ENCODE measurements at regions not wholly inside any gene's neighbourhood (a gene's known extent, or its start where the extent isn't known, plus 50 kb on each side); places are given as distances from the start of the nearest gene placed in this dataset.
A peak's percentile ranks its signal among the peaks of the same experiment; 100 is the strongest.

DNA sequence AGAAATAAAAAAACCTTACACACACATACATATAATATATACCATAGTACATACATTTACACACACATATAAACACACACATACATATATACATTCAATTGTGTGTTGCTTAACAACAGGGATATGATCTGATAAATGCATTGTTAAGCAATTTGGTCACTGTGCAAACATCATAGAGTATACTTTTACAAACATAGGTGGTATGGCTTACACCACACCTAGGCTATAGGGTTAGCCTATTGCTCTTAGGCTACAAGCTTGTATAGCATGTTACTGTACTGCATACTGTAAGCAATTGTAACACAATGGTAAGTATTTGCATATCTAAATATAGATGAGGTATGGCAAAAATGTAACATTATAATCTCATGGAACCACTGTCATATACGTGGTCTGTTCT is 156.8 kb upstream of the ERBB4 start:
- H3K4me3 ChIP-seq: no peak overlapping the region
- TF ChIP-seq, protein P1, sequence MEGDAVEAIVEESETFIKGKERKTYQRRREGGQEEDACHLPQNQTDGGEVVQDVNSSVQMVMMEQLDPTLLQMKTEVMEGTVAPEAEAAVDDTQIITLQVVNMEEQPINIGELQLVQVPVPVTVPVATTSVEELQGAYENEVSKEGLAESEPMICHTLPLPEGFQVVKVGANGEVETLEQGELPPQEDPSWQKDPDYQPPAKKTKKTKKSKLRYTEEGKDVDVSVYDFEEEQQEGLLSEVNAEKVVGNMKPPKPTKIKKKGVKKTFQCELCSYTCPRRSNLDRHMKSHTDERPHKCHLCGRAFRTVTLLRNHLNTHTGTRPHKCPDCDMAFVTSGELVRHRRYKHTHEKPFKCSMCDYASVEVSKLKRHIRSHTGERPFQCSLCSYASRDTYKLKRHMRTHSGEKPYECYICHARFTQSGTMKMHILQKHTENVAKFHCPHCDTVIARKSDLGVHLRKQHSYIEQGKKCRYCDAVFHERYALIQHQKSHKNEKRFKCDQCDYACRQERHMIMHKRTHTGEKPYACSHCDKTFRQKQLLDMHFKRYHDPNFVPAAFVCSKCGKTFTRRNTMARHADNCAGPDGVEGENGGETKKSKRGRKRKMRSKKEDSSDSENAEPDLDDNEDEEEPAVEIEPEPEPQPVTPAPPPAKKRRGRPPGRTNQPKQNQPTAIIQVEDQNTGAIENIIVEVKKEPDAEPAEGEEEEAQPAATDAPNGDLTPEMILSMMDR (IDR thresholded peaks at IDR 0.05): no peak
- intact Hi-C loops (cut with DNase I): no loop called here
- H3K36me3 ChIP-seq: no peaks in the 10 kb centered on the region
- H3K9me3 ChIP-seq: no peaks in the 10 kb centered on the region
- H3K4me1 ChIP-seq: no peaks in the 10 kb centered on the region
- no peak for ATAC-seq
- H3K27ac ChIP-seq: no peak overlapping the region
- no peak for DNase-seq
- H3K27me3 ChIP-seq: no peaks in the 10 kb centered on the region

DNA sequence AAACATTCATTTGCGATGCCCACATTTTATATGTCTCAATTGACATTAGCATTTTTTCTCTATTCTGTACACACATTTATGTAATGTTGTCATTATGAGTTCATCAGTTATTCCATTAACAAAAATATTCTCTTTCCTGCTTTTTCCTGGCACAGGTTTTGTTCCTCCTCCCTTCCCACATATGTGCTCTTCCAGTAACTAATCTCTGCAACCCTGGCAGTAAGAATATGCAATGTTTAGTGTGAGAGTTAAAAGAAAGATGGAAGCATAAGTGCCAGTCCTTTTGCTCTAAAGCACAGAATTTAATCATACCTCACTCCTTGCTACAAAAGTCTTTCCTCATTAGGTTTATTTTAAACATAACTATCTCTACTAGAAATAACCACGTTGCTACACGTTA is 155.8 kb upstream of the ERBB4 start:
- no peaks in the 10 kb centered on the region for H3K9me3 ChIP-seq
- ATAC-seq: no peak
- TF ChIP-seq, protein P1 (IDR thresholded peaks at IDR 0.05): no peak
- H3K36me3 ChIP-seq: no peaks in the 10 kb centered on the region
- no peak overlapping the region for H3K27ac ChIP-seq
- no peaks in the 10 kb centered on the region for H3K4me1 ChIP-seq
- H3K27me3 ChIP-seq: no peaks in the 10 kb centered on the region
- intact Hi-C loops (cut with DNase I): no loop called here
- DNase-seq: no peak
- no peak overlapping the region for H3K4me3 ChIP-seq

DNA sequence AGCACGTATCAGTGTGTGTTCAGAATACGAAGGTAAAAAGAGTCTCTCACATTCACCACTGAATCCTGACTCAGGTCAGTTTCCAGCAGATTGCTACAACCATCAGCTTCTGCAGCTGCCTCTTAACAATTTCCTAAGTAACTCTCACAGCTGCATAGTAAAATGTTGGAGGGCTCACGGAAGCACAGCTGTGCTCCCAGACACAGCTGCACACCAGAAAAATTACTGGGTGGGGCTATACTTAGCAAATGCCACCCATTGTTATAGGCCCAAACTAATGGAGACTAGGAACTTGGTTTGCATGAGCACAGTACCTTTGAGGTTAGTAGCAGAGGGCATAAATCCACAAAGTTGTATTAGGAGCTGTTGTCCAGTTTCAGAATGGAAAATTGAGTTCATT is 153.9 kb upstream of the ERBB4 start:
- H3K9me3 ChIP-seq: no peaks in the 10 kb centered on the region
- no peaks in the 10 kb centered on the region for H3K36me3 ChIP-seq
- H3K4me3 ChIP-seq: no peak overlapping the region
- ATAC-seq: no peak
- no peaks in the 10 kb centered on the region for H3K27me3 ChIP-seq
- intact Hi-C loops (cut with DNase I): no loop called here
- no peaks in the 10 kb centered on the region for H3K4me1 ChIP-seq
- H3K27ac ChIP-seq: no peak overlapping the region
- DNase-seq: no peak
- TF ChIP-seq, protein P1 (IDR thresholded peaks at IDR 0.05): no peak

DNA sequence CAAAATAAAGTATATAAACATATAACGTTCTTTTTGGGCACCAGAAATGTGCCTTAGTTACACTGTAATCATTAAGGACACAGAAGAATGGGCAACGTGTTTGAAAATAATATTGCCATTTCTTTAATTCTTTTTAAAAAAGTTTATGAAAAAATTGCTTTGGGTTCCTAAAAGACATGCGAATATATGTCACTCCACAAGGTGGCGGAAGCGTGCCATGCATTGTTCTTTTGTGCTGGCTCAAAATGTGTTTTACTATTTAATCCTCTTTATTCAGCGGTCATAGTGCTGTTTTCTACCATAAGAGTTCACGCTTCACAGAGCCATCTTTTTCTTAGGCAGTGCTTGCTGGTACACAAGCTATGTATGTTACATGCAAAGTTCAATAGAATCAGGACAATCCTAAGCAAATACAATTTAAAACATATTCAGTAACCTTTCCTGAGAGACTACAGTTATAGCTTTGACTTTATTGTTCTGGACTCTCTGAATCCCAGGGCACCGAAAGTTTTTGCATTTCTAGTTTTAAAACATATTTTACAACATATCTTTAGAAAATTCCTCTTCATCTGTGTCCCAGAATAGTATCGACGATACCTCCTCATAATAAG is 147.8 kb upstream of the ERBB4 start:
- H3K36me3 ChIP-seq: no peaks in the 10 kb centered on the region
- intact Hi-C loops (cut with DNase I): no loop called here
- no peaks in the 10 kb centered on the region for H3K9me3 ChIP-seq
- TF ChIP-seq, protein P1 (IDR thresholded peaks at IDR 0.05): peak; percentile 82
- H3K4me1 ChIP-seq: no peaks in the 10 kb centered on the region
- H3K27ac ChIP-seq: no peak overlapping the region
- H3K4me3 ChIP-seq: no peak overlapping the region
- no peaks in the 10 kb centered on the region for H3K27me3 ChIP-seq
- peak; percentile 80 for ATAC-seq
- DNase-seq: no peak

DNA sequence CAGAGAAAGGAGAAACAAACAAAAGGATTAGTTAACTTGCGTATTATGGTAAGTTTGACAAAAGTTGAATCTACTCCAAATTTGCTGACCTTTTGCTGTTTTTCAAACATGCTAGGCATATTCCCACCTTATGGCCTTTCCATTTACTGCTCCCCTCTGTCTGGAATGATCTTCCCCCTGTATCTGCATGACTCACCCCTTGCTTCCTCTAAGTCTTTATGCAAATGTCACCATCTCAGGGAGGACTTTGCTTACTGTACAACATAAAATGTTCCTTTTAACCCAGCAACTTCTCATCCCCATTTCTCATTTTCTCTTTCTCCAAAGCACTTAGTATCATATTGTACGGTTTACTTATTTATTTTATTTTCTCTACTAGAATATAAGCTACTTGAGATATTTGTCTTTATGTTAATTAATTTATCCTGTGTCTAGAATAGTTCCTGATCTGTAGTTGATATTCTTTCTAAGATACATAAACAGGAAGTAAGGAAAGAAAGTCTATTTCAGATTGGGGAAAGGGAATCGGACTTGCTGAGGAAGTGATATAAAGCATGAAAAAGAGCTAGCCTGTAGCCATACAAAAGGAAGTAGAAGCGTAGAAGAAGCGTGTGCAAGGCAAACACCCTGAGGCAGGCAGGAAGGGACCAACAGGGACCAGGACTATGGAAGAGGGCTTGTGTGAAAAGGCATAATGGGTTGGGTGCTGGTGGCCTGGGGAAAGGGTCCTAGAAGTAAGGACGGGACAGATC is 144.9 kb upstream of the ERBB4 start:
- H3K36me3 ChIP-seq: no peaks in the 10 kb centered on the region
- no peaks in the 10 kb centered on the region for H3K4me1 ChIP-seq
- H3K9me3 ChIP-seq: no peaks in the 10 kb centered on the region
- ATAC-seq (peak; percentile 25), DNase-seq (no peak)
- TF ChIP-seq, protein P1 (IDR thresholded peaks at IDR 0.05): no peak
- intact Hi-C loops (cut with DNase I): no loop called here
- no peak overlapping the region for H3K27ac ChIP-seq
- no peak overlapping the region for H3K4me3 ChIP-seq
- no peaks in the 10 kb centered on the region for H3K27me3 ChIP-seq

All from upper lobe of right lung (tissue), 1 donor.